NB4 (cell line): ENCODE measurements at regions not wholly inside any gene's neighbourhood (a gene's known extent, or its start where the extent isn't known, plus 50 kb on each side); places are given as distances from the start of the nearest gene placed in this dataset.

Experiments
- POLR2A ChIP-seq: IDR thresholded peaks from 2 replicates; pipeline ENCODE4 v1.6.1; 2011; ENCODE audit warnings: mild to moderate bottlenecking; ENCODE audit not compliant: insufficient read length; ENCODE audit errors: extremely low read depth
- TF ChIP-seq, protein P1 (sequence below): IDR thresholded peaks from 2 replicates; pipeline ENCODE4 v1.6.1; 2011; ENCODE audit warnings: low read depth, low read length

- no peak for TF ChIP-seq POLR2A
- TF ChIP-seq, protein P1, sequence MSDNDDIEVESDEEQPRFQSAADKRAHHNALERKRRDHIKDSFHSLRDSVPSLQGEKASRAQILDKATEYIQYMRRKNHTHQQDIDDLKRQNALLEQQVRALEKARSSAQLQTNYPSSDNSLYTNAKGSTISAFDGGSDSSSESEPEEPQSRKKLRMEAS = no peak
Measured at GRCh38 chr9:82570226-82570625, 492.7 kb downstream of the RASEF start.
